Vagina (tissue), 2 donors: ENCODE measurements at regions not wholly inside any gene's neighbourhood (a gene's known extent, or its start where the extent isn't known, plus 50 kb on each side); places are given as distances from the start of the nearest gene placed in this dataset.

ENCODE experiments used
- DNase-seq, 2 donors: peaks; one replicate each; pipeline ENCODE4 v3.0.0-alpha.2; 2017; ENCODE audit errors: extremely low spot score in 2 of 2
- H3K27ac ChIP-seq: fragments of 200-600 bp; sonication (generic); one replicate; pipeline ENCODE4 v1.5.1; 2019
- H3K27me3 ChIP-seq: fragments of 200-600 bp; sonication (generic); one replicate; pipeline ENCODE4 v1.5.1; 2019
- H3K36me3 ChIP-seq, 2 donors: fragments of 200-600 bp; sonication (generic); one replicate each; pipeline ENCODE4 v1.5.1; 2017 to 2019
- H3K4me1 ChIP-seq: fragments of 200-600 bp; sonication (generic); one replicate; pipeline ENCODE4 v1.5.1; 2019
- H3K4me3 ChIP-seq, 2 donors: fragments of 200-600 bp; sonication (generic); 1 replicate in 1 of 2; 2 replicates in 1 of 2; pipeline ENCODE4 v1.5.1; 2016 to 2019
- H3K9me3 ChIP-seq: fragments of 200-600 bp; sonication (generic); one replicate; pipeline ENCODE4 v1.5.1; 2019
- POLR2A ChIP-seq, 2 donors: fragments of 450-650 bp; IDR thresholded peaks; one replicate each; pipeline ENCODE4 v1.6.1; 2017; ENCODE audit warnings: antibody characterized with exemption in 2 of 2, mild to moderate bottlenecking in 2 of 2, moderate library complexity in 2 of 2
- POLR2AphosphoS5 ChIP-seq, 2 donors: sonication (generic); formaldehyde crosslinking; IDR thresholded peaks; one replicate each; pipeline ENCODE4 v1.9.0; 2017; ENCODE audit warnings: antibody characterized with exemption in 2 of 2, mild to moderate bottlenecking in 2 of 2, low read depth in 1 of 2; ENCODE audit not compliant: insufficient read depth in 1 of 2
- intact Hi-C: fragments of 100-400 bp; cut with DNase I; formaldehyde crosslinking; loops from one replicate; pipeline ENCODE4 v1.15.1; 2023
- TF ChIP-seq, protein P1 (sequence below), 3 experiments: fragments of 450-650 bp in 2 of 3; fragments of 200-600 bp in 1 of 3; sonication (generic) in 1 of 3; IDR thresholded peaks; one replicate each; pipeline ENCODE4 v1.5.1; 2017 to 2019; ENCODE audit warnings: antibody characterized with exemption in 3 of 3, mild to moderate bottlenecking in 2 of 3, moderate library complexity in 2 of 3

DNA sequence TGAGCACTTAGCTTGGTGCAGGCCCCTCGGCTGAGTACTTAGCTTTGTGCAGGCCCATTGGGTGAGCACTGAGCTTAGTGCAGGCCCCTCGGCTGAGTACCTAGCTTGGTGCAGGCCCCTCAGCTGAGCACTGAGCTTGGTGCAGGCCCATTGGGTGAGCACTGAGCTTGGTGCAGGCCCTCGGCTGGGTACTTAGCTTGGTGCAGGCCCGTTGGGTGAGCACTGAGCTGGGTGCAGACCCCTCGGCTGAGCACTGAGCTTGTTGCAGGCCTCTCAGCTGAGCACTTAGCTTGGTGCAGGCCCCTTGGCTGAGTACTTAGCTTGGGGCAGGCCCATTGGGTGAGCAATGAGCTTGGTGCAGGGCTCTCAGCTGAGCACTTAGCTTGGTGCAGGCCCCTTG lies 387.1 kb downstream of the THBS2 start:
- Histone ChIP-seq H3K4me1 (no peaks in the 10 kb centered on the region), H3K27me3 (no peaks in the 10 kb centered on the region), H3K4me3 (no peak overlapping the region), H3K36me3 (no peaks in the 10 kb centered on the region), H3K9me3 (no peaks in the 10 kb centered on the region), H3K27ac (no peak overlapping the region)
- intact Hi-C loops = no loop called here
- TF ChIP-seq, protein P1, sequence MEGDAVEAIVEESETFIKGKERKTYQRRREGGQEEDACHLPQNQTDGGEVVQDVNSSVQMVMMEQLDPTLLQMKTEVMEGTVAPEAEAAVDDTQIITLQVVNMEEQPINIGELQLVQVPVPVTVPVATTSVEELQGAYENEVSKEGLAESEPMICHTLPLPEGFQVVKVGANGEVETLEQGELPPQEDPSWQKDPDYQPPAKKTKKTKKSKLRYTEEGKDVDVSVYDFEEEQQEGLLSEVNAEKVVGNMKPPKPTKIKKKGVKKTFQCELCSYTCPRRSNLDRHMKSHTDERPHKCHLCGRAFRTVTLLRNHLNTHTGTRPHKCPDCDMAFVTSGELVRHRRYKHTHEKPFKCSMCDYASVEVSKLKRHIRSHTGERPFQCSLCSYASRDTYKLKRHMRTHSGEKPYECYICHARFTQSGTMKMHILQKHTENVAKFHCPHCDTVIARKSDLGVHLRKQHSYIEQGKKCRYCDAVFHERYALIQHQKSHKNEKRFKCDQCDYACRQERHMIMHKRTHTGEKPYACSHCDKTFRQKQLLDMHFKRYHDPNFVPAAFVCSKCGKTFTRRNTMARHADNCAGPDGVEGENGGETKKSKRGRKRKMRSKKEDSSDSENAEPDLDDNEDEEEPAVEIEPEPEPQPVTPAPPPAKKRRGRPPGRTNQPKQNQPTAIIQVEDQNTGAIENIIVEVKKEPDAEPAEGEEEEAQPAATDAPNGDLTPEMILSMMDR (IDR thresholded peaks at IDR 0.05) = no peak
- TF ChIP-seq POLR2A (IDR thresholded peaks at IDR 0.05) (no peak), POLR2AphosphoS5 (IDR thresholded peaks at IDR 0.05; ENCODE audit: insufficient read depth in 1 of 2, low read depth in 1 of 2) (no peak)
- DNase-seq = no peak

DNA sequence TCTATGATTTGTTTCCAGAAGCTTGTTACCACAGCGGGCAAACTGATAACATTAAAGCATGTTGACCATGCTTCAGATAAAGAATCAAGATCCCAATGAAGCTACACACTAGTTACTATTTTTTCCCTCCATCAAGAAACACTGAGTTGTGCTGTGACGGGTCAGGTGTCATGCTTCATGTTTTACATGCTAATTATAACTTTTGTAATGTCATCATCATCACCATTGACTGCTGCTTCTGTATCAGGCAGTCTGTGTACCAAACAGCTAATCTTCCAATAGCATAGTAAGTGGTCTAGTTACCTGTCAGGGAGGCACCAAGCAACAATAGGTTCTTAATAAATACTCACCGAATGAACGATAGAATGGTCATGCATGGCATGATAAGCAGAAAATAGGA lies 388.1 kb downstream of the THBS2 start:
- no peak overlapping the region for H3K27ac ChIP-seq
- no peaks in the 10 kb centered on the region for H3K4me1 ChIP-seq
- TF ChIP-seq POLR2AphosphoS5 (IDR thresholded peaks at IDR 0.05; ENCODE audit: insufficient read depth in 1 of 2, low read depth in 1 of 2) (no peak), POLR2A (IDR thresholded peaks at IDR 0.05) (no peak)
- TF ChIP-seq, protein P1 (IDR thresholded peaks at IDR 0.05) = no peak
- no peaks in the 10 kb centered on the region for H3K9me3 ChIP-seq
- H3K4me3 ChIP-seq = no peak overlapping the region
- intact Hi-C loops = no loop called here
- H3K27me3 ChIP-seq = no peaks in the 10 kb centered on the region
- DNase-seq = no peak
- H3K36me3 ChIP-seq = no peaks in the 10 kb centered on the region

DNA sequence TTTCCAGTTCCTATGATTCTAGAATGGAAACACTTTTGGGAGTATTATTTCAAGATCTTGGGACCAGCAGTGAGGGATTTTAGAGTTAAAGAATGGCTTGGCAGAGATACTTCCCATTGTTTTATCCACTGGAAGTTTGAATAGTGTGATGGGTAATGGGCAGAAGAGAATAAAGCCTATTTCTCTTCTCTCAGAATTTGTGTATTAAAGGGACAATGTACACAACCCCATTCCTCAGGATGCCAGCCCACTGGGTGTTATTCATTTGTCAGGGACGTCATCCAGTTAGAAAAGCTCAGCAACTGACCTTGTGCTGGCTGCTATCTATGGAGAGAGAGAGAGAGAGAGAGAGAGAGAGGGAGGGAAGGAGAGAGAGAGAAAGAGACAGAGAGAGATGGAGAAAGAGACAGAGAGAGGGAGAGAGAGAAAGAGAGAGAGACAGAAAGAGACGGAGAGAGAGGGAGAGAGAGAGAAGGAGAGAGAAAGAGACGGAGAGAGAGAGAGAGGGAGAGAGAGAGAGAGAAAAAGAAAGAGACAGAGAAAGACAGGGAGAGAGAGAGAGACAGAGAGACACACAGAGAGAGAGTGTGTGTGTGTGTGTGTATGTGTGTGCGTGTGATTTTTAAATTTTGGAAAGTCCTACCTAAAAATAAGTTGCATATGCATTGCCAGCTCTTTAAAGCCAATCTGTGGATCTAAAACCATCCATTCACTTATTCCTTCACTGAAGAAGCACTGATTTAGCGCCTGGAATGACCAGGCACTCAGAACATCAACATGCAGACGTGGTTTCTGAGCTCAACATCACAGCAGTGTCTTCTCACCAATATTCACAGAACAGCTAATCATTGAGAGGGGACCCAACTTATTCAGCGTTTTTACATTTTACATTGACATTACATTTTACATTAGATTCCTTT lies 388.8 kb downstream of the THBS2 start:
- no peaks in the 10 kb centered on the region for H3K4me1 ChIP-seq
- TF ChIP-seq POLR2A (IDR thresholded peaks at IDR 0.05) (no peak), POLR2AphosphoS5 (IDR thresholded peaks at IDR 0.05; ENCODE audit: insufficient read depth in 1 of 2, low read depth in 1 of 2) (no peak)
- TF ChIP-seq, protein P1 (IDR thresholded peaks at IDR 0.05) = no peak
- no peaks in the 10 kb centered on the region for H3K27me3 ChIP-seq
- H3K36me3 ChIP-seq = no peaks in the 10 kb centered on the region
- H3K9me3 ChIP-seq = no peaks in the 10 kb centered on the region
- H3K27ac ChIP-seq = no peak overlapping the region
- no peak overlapping the region for H3K4me3 ChIP-seq
- no peak for DNase-seq
- intact Hi-C loops = no loop called here

DNA sequence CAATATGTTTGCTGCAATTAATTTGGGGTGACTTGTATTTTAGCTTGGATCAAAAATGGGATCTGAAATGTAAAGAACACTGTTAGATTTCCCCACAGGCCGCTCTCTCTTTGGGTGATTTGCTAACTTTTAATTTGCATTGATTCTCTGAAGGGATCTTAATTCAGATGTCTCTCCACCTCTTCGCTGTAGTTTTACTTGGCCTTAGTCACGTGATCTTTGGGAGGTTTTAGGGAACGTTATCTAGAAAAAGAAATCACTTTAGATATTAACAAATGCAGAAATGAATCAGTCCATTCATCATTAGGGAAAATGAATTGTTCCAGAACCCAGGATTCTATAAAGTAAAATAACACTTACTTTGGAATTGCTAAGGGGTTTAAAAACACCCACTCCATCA lies 390.2 kb downstream of the THBS2 start:
- Histone ChIP-seq H3K36me3 (no peaks in the 10 kb centered on the region), H3K4me3 (no peak overlapping the region), H3K9me3 (no peaks in the 10 kb centered on the region), H3K27me3 (no peaks in the 10 kb centered on the region), H3K27ac (no peak overlapping the region), H3K4me1 (no peaks in the 10 kb centered on the region)
- TF ChIP-seq POLR2A (IDR thresholded peaks at IDR 0.05) = no peak
- TF ChIP-seq, protein P1 (IDR thresholded peaks at IDR 0.05) = no peak
- TF ChIP-seq POLR2AphosphoS5 (IDR thresholded peaks at IDR 0.05; ENCODE audit: insufficient read depth in 1 of 2, low read depth in 1 of 2) = no peak
- no peak for DNase-seq
- intact Hi-C loops = no loop called here

DNA sequence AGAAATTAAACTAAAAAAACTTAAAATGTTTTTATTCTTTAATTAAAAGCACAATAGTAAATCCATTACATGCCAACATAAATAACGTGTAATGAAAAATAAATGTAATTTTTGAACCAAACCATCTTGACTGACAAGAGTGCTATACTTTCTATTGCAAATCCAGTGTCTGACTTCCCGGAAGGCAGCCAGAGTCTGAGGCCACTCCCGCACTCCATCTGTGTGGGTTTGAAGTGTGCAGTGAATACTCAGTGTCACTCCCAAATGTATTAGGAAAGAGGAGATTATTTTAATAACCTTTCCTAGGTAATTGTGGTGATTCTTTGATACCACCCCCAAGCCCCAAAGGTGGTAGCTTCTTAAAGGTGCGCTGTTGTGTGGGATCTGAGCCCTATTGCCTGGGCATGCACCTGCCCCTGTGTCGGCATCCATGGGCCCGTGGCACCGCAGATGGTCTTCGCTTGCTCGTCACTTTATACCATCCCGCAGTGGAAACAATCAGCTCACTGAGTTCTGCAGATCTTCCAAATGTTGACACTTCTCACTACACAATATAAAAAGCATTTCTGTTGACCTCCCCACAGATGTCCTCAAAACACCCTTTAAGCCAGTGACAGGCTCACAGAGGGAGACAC lies 391.2 kb downstream of the THBS2 start:
- Histone ChIP-seq H3K9me3 (no peaks in the 10 kb centered on the region), H3K36me3 (no peaks in the 10 kb centered on the region), H3K27ac (no peak overlapping the region), H3K4me3 (no peak overlapping the region), H3K27me3 (no peaks in the 10 kb centered on the region), H3K4me1 (no peaks in the 10 kb centered on the region)
- no peak for DNase-seq
- no peak for TF ChIP-seq POLR2AphosphoS5 (IDR thresholded peaks at IDR 0.05; ENCODE audit: insufficient read depth in 1 of 2, low read depth in 1 of 2)
- TF ChIP-seq, protein P1 (IDR thresholded peaks at IDR 0.05) = no peak
- no peak for TF ChIP-seq POLR2A (IDR thresholded peaks at IDR 0.05)
- intact Hi-C loops = no loop called here
